Loucy (cell line): ENCODE measurements at regions not wholly inside any gene's neighbourhood (a gene's known extent, or its start where the extent isn't known, plus 50 kb on each side); places are given as distances from the start of the nearest gene placed in this dataset.

Experiments
- EZH2phosphoT487 ChIP-seq: fragments of 200-600 bp; IDR thresholded peaks from 2 replicates; pipeline ENCODE4 v1.6.1; 2018; ENCODE audit warnings: antibody characterized with exemption, mild to moderate bottlenecking, moderate library complexity, borderline replicate concordance
- TF ChIP-seq, protein P1 (sequence below): fragments of 200-600 bp; sonication (generic); conservative IDR thresholded peaks from 2 replicates; pipeline ENCODE4 v1.5.1; 2014; ENCODE audit warnings: mild to moderate bottlenecking, antibody characterized with exemption, low read length

- TF ChIP-seq, protein P1, sequence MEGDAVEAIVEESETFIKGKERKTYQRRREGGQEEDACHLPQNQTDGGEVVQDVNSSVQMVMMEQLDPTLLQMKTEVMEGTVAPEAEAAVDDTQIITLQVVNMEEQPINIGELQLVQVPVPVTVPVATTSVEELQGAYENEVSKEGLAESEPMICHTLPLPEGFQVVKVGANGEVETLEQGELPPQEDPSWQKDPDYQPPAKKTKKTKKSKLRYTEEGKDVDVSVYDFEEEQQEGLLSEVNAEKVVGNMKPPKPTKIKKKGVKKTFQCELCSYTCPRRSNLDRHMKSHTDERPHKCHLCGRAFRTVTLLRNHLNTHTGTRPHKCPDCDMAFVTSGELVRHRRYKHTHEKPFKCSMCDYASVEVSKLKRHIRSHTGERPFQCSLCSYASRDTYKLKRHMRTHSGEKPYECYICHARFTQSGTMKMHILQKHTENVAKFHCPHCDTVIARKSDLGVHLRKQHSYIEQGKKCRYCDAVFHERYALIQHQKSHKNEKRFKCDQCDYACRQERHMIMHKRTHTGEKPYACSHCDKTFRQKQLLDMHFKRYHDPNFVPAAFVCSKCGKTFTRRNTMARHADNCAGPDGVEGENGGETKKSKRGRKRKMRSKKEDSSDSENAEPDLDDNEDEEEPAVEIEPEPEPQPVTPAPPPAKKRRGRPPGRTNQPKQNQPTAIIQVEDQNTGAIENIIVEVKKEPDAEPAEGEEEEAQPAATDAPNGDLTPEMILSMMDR: no peak
- no peak for TF ChIP-seq EZH2phosphoT487
These were observed 79.6 kb upstream of the SLCO6A1 start for GRCh38 chr5:102578362-102578761.
